H1 (cell line): ENCODE measurements at regions not wholly inside any gene's neighbourhood (a gene's known extent, or its start where the extent isn't known, plus 50 kb on each side); places are given as distances from the start of the nearest gene placed in this dataset.

Source experiments
- CTCF ChIA-PET: fragments of 300-600 bp; sonication (Branson Sonifier 250); formaldehyde crosslinking; loops from one replicate; lab custom pipeline; 2021; ENCODE audit not compliant: partially characterized antibody; lab: Charles Lee
- POLR2A ChIA-PET: fragments of 300-600 bp; sonication (Branson Sonifier 250); formaldehyde crosslinking; loops from one replicate; lab custom pipeline; 2021; ENCODE audit warnings: inconsistent platforms; ENCODE audit not compliant: partially characterized antibody; lab: Charles Lee
- DNase-seq, 2 experiments: peaks; one replicate each; pipeline versions ENCODE4 v3.0.0 to v3.0.0-alpha.2; 2010 to 2022; ENCODE audit warnings: low spot score in 2 of 2, low read depth in 1 of 2, mixed read lengths in 1 of 2
- FAIRE-seq: peaks from 2 replicates; lab custom pipeline; 2011; peaks lifted over from hg19 to GRCh38; lab: Jason Lieb, UNC
- H2AFZ ChIP-seq: 2 replicates; pipeline ENCODE4 v1.8.1; 2012; ENCODE audit warnings: low read length, inconsistent platforms
- H2AK5ac ChIP-seq: 2 replicates; pipeline ENCODE4 v1.6.1; 2013; ENCODE audit warnings: low read depth, low read length
- H2BK120ac ChIP-seq: replicated peaks from 2 replicates; pipeline ENCODE3; 2013; ENCODE audit warnings: low read depth, low read length, inconsistent platforms
- H2BK12ac ChIP-seq: 2 replicates; pipeline ENCODE4 v1.6.1; 2013; ENCODE audit warnings: low read depth, low read length
- H2BK15ac ChIP-seq: 2 replicates; pipeline ENCODE4 v1.6.1; 2013; ENCODE audit warnings: low read length
- H2BK20ac ChIP-seq: 2 replicates; pipeline ENCODE4 v1.6.1; 2013; ENCODE audit warnings: low read length
- H2BK5ac ChIP-seq: 2 replicates; pipeline ENCODE4 v1.6.1; 2013; ENCODE audit warnings: low read depth, low read length
- H3K14ac ChIP-seq: 2 replicates; pipeline ENCODE4 v1.6.1; 2013; ENCODE audit warnings: inconsistent platforms; ENCODE audit not compliant: insufficient read length
- H3K18ac ChIP-seq: 2 replicates; pipeline ENCODE4 v1.6.1; 2013; ENCODE audit warnings: low read length; ENCODE audit errors: extremely low read depth
- H3K23ac ChIP-seq: 2 replicates; pipeline ENCODE4 v1.6.1; 2013; ENCODE audit warnings: inconsistent platforms; ENCODE audit not compliant: insufficient read length
- H3K23me2 ChIP-seq: 2 replicates; pipeline ENCODE4 v1.6.1; 2013; ENCODE audit warnings: low read depth, low read length
- H3K27ac ChIP-seq: 2 replicates; pipeline ENCODE4 v1.6.1; 2011; ENCODE audit warnings: low read depth, low read length, inconsistent platforms
- H3K27me3 ChIP-seq, 4 experiments: replicated peaks in 1 of 4; 1 replicate in 1 of 4; 2 replicates in 3 of 4; pipeline versions ENCODE4 v1.6.1 to v1.8.1; 2011 to 2013; ENCODE audit warnings: low read length in 3 of 4, mild to moderate bottlenecking in 3 of 4, inconsistent platforms in 2 of 4, mixed read lengths in 2 of 4, moderate library complexity in 1 of 4; ENCODE audit not compliant: control insufficient read depth in 3 of 4, insufficient read depth in 3 of 4; ENCODE audit errors: extremely low read depth in 1 of 4
- H3K36me3 ChIP-seq, 4 experiments: 2 replicates each; pipeline versions ENCODE4 v1.6.1 to v1.8.1; 2011 to 2013; ENCODE audit warnings: mild to moderate bottlenecking in 4 of 4, low read length in 3 of 4, moderate library complexity in 2 of 4, control low read depth in 1 of 4, inconsistent platforms in 1 of 4; ENCODE audit not compliant: insufficient read depth in 4 of 4, control insufficient read depth in 2 of 4
- H3K4ac ChIP-seq: replicated peaks from 2 replicates; pipeline ENCODE3; 2013; ENCODE audit warnings: low read length, low read depth, mixed read lengths, inconsistent platforms; ENCODE audit not compliant: insufficient read length
- H3K4me1 ChIP-seq, 4 experiments: replicated peaks in 1 of 4; 1 replicate in 1 of 4; 2 replicates in 3 of 4; pipeline versions ENCODE4 v1.6.1 to v1.8.1; 2011 to 2013; ENCODE audit warnings: low read length in 3 of 4, inconsistent platforms in 2 of 4, mixed read lengths in 1 of 4; ENCODE audit not compliant: insufficient read depth in 4 of 4, control insufficient read depth in 3 of 4
- H3K4me2 ChIP-seq, 2 experiments: 2 replicates each; pipeline versions ENCODE4 v1.6.1 to v1.8.1; 2011 to 2013; ENCODE audit warnings: low read depth in 2 of 2, low read length in 2 of 2, control low read depth in 1 of 2, inconsistent platforms in 1 of 2, mild to moderate bottlenecking in 1 of 2; ENCODE audit not compliant: insufficient read depth in 1 of 2
- H3K4me3 ChIP-seq, 4 experiments: fragments of 200-600, 300-600 bp in 1 of 4; sonication (generic), shearing (Covaris generic), sonication (Bioruptor Twin) in 1 of 4; 2 replicates each; pipeline versions ENCODE4 v1.5.1 to v1.8.1; 2011 to 2016; ENCODE audit warnings: low read length in 4 of 4, low read depth in 3 of 4, control low read depth in 2 of 4, inconsistent platforms in 2 of 4, mild to moderate bottlenecking in 2 of 4, mixed read lengths in 1 of 4, moderate library complexity in 1 of 4; ENCODE audit not compliant: insufficient read depth in 2 of 4; ENCODE audit errors: extremely low read depth in 1 of 4
- H3K56ac ChIP-seq: replicated peaks from 2 replicates; pipeline ENCODE3; 2013; ENCODE audit warnings: low read depth, mild to moderate bottlenecking, mixed read lengths, low read length, inconsistent platforms; ENCODE audit not compliant: insufficient read length
- H3K79me1 ChIP-seq: 2 replicates; pipeline ENCODE4 v1.6.1; 2013; ENCODE audit warnings: low read depth, low read length, control low read depth
- H3K79me2 ChIP-seq, 2 experiments: 2 replicates each; pipeline versions ENCODE4 v1.6.1 to v1.8.1; 2012 to 2013; ENCODE audit warnings: low read length in 2 of 2, mild to moderate bottlenecking in 2 of 2, inconsistent platforms in 1 of 2; ENCODE audit not compliant: insufficient read depth in 2 of 2, control insufficient read depth in 1 of 2
- H3K9ac ChIP-seq, 4 experiments: replicated peaks in 1 of 4; 1 replicate in 1 of 4; 2 replicates in 3 of 4; pipeline versions ENCODE4 v1.6.1 to v1.8.1; 2011 to 2013; ENCODE audit warnings: low read depth in 3 of 4, low read length in 3 of 4, control low read depth in 2 of 4, mild to moderate bottlenecking in 2 of 4, moderate library complexity in 2 of 4, inconsistent platforms in 1 of 4; ENCODE audit errors: extremely low read depth in 1 of 4
- H3K9me3 ChIP-seq, 2 experiments: 2 replicates each; pipeline versions ENCODE4 v1.6.1 to v1.8.1; 2012 to 2013; ENCODE audit warnings: mild to moderate bottlenecking in 2 of 2, moderate library complexity in 2 of 2, control low read depth in 1 of 2, inconsistent platforms in 1 of 2, low read depth in 1 of 2, low read length in 1 of 2, mixed read lengths in 1 of 2; ENCODE audit not compliant: insufficient read depth in 2 of 2
- H4K20me1 ChIP-seq, 2 experiments: replicated peaks in 1 of 2; 2 replicates each; pipeline versions ENCODE3 to v1.8.1; 2011 to 2013; ENCODE audit warnings: inconsistent platforms in 2 of 2, low read length in 2 of 2, mild to moderate bottlenecking in 1 of 2; ENCODE audit not compliant: insufficient read depth in 2 of 2, control insufficient read depth in 1 of 2
- H4K5ac ChIP-seq: 2 replicates; pipeline ENCODE4 v1.6.1; 2013; ENCODE audit warnings: low read length, low read depth, mixed read lengths, inconsistent platforms; ENCODE audit not compliant: insufficient read length
- H4K8ac ChIP-seq: 2 replicates; pipeline ENCODE4 v1.8.0; 2013; ENCODE audit warnings: mild to moderate bottlenecking, moderate library complexity, low read length, inconsistent platforms; ENCODE audit not compliant: insufficient read depth; ENCODE audit errors: extremely low read depth
- H4K91ac ChIP-seq: replicated peaks from 2 replicates; pipeline ENCODE3; 2013; ENCODE audit warnings: low read length, mixed read lengths, inconsistent platforms; ENCODE audit not compliant: insufficient read length
- CTBP2 ChIP-seq: IDR thresholded peaks from 2 replicates; pipeline ENCODE4 v1.7.0; 2011; ENCODE audit warnings: borderline replicate concordance, mild to moderate bottlenecking, moderate library complexity, mixed read lengths, low read length; ENCODE audit not compliant: insufficient read depth, insufficient read length
- KDM1A ChIP-seq: fragments of 200-600, 300-600 bp; sonication (generic); IDR thresholded peaks from 2 replicates; pipeline ENCODE4 v1.7.1; 2016; ENCODE audit warnings: mild to moderate bottlenecking, low read length, borderline replicate concordance
- POU5F1 ChIP-seq: IDR thresholded peaks from 2 replicates; pipeline ENCODE4 v1.6.1; 2011; ENCODE audit warnings: low read depth, mild to moderate bottlenecking, low read length, moderate library complexity
- SIRT6 ChIP-seq: IDR thresholded peaks from one replicate; pipeline ENCODE4 v1.7.1; 2012; ENCODE audit warnings: low read length, inconsistent platforms
- SIX5 ChIP-seq: IDR thresholded peaks from 2 replicates; pipeline ENCODE4 v1.6.1; 2011; ENCODE audit warnings: mild to moderate bottlenecking, low read depth, low read length
- TEAD4 ChIP-seq: IDR thresholded peaks from 2 replicates; pipeline ENCODE4 v1.6.1; 2012; ENCODE audit warnings: low read depth, low read length, inconsistent platforms, mixed read lengths
- WGBS, 2 experiments: shearing (Covaris generic) in 1 of 2; methylation state at CpG; one replicate each; pipeline versions ENCODE4 v1.1.6 to v1.1.7; 2013 to 2015; ENCODE audit warnings: low lambda C conversion rate in 2 of 2, mixed read lengths in 2 of 2, inconsistent platforms in 1 of 2, low coverage in 1 of 2, missing lambda C conversion rate in 1 of 2; ENCODE audit not compliant: insufficient replicate concordance in 2 of 2, insufficient coverage in 1 of 2, insufficient read length in 1 of 2; ENCODE audit errors: extremely low coverage in 1 of 2, missing lambda C conversion rate in 1 of 2; 5-methylcytosine and 5-hydroxymethylcytosine counted together

DNA sequence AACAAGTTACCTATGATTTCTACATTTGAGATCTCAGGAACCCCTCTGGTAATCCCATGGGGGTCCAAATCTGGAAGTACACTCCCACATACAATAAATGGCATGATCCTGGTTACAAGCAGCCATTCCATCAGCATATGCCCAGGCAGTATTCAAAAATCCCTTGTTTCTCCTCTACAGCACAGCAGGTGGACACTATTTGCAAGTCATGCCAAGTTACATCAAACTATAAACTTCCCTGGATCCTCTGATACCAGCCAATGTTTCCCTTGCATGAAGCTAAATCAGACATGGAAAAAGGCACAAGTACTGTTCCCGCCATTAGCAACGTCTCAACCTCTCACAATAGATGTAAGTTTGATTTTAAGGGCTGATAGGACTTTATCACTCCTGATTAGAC is 134.5 kb upstream of the PRSS16 start:
- H3K4me1 ChIP-seq: no peaks in the 10 kb centered on the region
- no peaks in the 10 kb centered on the region for H3K79me1 ChIP-seq
- no peaks in the 10 kb centered on the region for H4K20me1 ChIP-seq
- H3K4me2 ChIP-seq: no peak overlapping the region
- ChIA-PET POLR2A (no interaction called here), CTCF (no interaction called here)
- H2AK5ac ChIP-seq: no peak overlapping the region
- FAIRE-seq: no peak
- no peak overlapping the region for H2BK5ac ChIP-seq
- H3K79me2 ChIP-seq: no peaks in the 10 kb centered on the region
- no peak overlapping the region for H3K27ac ChIP-seq
- H3K9ac ChIP-seq: no peak overlapping the region
- H3K9me3 ChIP-seq: peaks cover 26 to 34% of the 10 kb centered on the region in 2 experiments
- H2BK15ac ChIP-seq: no peak overlapping the region
- no peak overlapping the region for H4K5ac ChIP-seq
- H4K8ac ChIP-seq: no peak overlapping the region
- no peak overlapping the region for H3K4ac ChIP-seq
- H3K14ac ChIP-seq: no peak overlapping the region
- 95% methylated on average over 2 of the region's 2 CpGs; no CpG with 5 or more reads in 1 of the 2 experiments for WGBS, 2 experiments
- H3K23me2 ChIP-seq: no peaks in the 10 kb centered on the region
- H3K4me3 ChIP-seq: no peak overlapping the region
- H2AFZ ChIP-seq: no peak overlapping the region
- H3K18ac ChIP-seq: no peak overlapping the region
- H2BK12ac ChIP-seq: no peak overlapping the region
- no peaks in the 10 kb centered on the region for H3K27me3 ChIP-seq
- no peak overlapping the region for H3K56ac ChIP-seq
- no peak overlapping the region for H2BK20ac ChIP-seq
- DNase-seq: no peak
- no peak overlapping the region for H4K91ac ChIP-seq
- no peak overlapping the region for H2BK120ac ChIP-seq
- H3K36me3 ChIP-seq: no peaks in the 10 kb centered on the region
- H3K23ac ChIP-seq: no peak overlapping the region
- TF ChIP-seq KDM1A (no peak), TEAD4 (no peak), POU5F1 (no peak), CTBP2 (no peak), SIX5 (no peak), SIRT6 (no peak)
